Fibroblast of pulmonary artery (primary cell): ENCODE measurements at regions not wholly inside any gene's neighbourhood (a gene's known extent, or its start where the extent isn't known, plus 50 kb on each side); places are given as distances from the start of the nearest gene placed in this dataset.
A peak's percentile ranks its signal among the peaks of the same experiment; 100 is the strongest.
"Not testable (repeated sequence)": the region's sequence is repeated elsewhere in the genome, so short reads cannot be mapped to it uniquely, and the experiment has no call there.

Experiments
- DNase-seq: peaks from one replicate; pipeline ENCODE4 v3.0.0-alpha.2; 2010; ENCODE audit warnings: low read depth
- H3K4me3 ChIP-seq: replicated peaks from 2 replicates; pipeline ENCODE4 v1.5.1; 2011; ENCODE audit warnings: low read depth, mild to moderate bottlenecking, control low read depth, low read length, moderate library complexity
- CTCF ChIP-seq: IDR thresholded peaks from 2 replicates; pipeline ENCODE4 v1.5.1; 2011; ENCODE audit warnings: mild to moderate bottlenecking, control low read depth, low read length, inconsistent platforms; ENCODE audit errors: missing control alignments

GRCh38 chr4:15333692-15334633, 93.9 kb upstream of the C1QTNF7 start:
- H3K4me3 ChIP-seq, result no peak overlapping the region
- DNase-seq, result no peak
- no peak for TF ChIP-seq CTCF

- peak; percentile 56 for DNase-seq
- no peak for TF ChIP-seq CTCF
- no peak overlapping the region for H3K4me3 ChIP-seq
Observed at GRCh38 chr4:15336410-15337167, 91.2 kb upstream of the C1QTNF7 start.

- H3K4me3 ChIP-seq, DNase-seq: not testable (repeated sequence)
Observed at GRCh38 chr4:15337168-15337657, 90.6 kb upstream of the C1QTNF7 start.

GRCh38 chr4:15339737-15340136, 88.1 kb upstream of the C1QTNF7 start:
- peak; percentile 49 for DNase-seq
- no peak overlapping the region for H3K4me3 ChIP-seq
- TF ChIP-seq CTCF, result no peak

- TF ChIP-seq CTCF, result no peak
- no peak overlapping the region for H3K4me3 ChIP-seq
- no peak for DNase-seq
Observed at GRCh38 chr4:15340332-15340731, 87.5 kb upstream of the C1QTNF7 start.

GRCh38 chr4:15340902-15341732, 86.7 kb upstream of the C1QTNF7 start:
- DNase-seq, result no peak
- H3K4me3 ChIP-seq, result no peak overlapping the region
- no peak for TF ChIP-seq CTCF
